ENCODE measurements at regions not wholly inside any gene's neighbourhood (a gene's known extent, or its start where the extent isn't known, plus 50 kb on each side); places are given as distances from the start of the nearest gene placed in this dataset.

- TF ChIP-seq CTCF (IDR thresholded peaks at IDR 0.05) (peak in 1 of 5 experiments; percentile 27), POLR2A (IDR thresholded peaks at IDR 0.05) (no peak), EP300 (IDR thresholded peaks at IDR 0.05) (no peak)
Observed at GRCh38 chr4:36414248-36414647, 132.8 kb downstream of the DTHD1 start.
